T-helper 1 cell treated with Interleukin-12 subunit alpha and Interleukin-12 subunit beta and Interleukin-4 antibody, amounts not matched to agents 30 ng/mL and 1 ng/mL, for 36 hours (primary cell): ENCODE measurements at regions not wholly inside any gene's neighbourhood (a gene's known extent, or its start where the extent isn't known, plus 50 kb on each side); places are given as distances from the start of the nearest gene placed in this dataset.

ENCODE experiments used
- intact Hi-C: fragments of 100-400 bp; cut with micrococcal nuclease; formaldehyde crosslinking; loops from one replicate; pipeline ENCODE4 v1.15.1; 2024

GRCh38 chr7:46218461-46219200 is 297.6 kb upstream of the IGFBP3 start:
- intact Hi-C loops = no loop called here

GRCh38 chr7:46215987-46216567 is 295.0 kb upstream of the IGFBP3 start:
- intact Hi-C loops = no loop called here

- intact Hi-C loops = no loop called here
Observed at GRCh38 chr7:46214526-46214925, 293.5 kb upstream of the IGFBP3 start.

- intact Hi-C loops = no loop called here
Observed at GRCh38 chr7:46213154-46213537, 292.1 kb upstream of the IGFBP3 start.

GRCh38 chr7:46212425-46213153 is 291.5 kb upstream of the IGFBP3 start:
- intact Hi-C loops = no loop called here

GRCh38 chr7:46210467-46210866 is 289.4 kb upstream of the IGFBP3 start:
- intact Hi-C loops = no loop called here

- intact Hi-C loops = no loop called here
Observed at GRCh38 chr7:46209611-46210388, 288.7 kb upstream of the IGFBP3 start.

GRCh38 chr7:46208635-46209525 is 287.8 kb upstream of the IGFBP3 start:
- intact Hi-C loops = no loop called here

- intact Hi-C loops = no loop called here
Observed at GRCh38 chr7:46207931-46208634, 287.0 kb upstream of the IGFBP3 start.

GRCh38 chr7:46206476-46207060 is 285.5 kb upstream of the IGFBP3 start:
- intact Hi-C loops = no loop called here

- intact Hi-C loops = no loop called here
Observed at GRCh38 chr7:46205478-46205877, 284.4 kb upstream of the IGFBP3 start.

- intact Hi-C loops = no loop called here
Observed at GRCh38 chr7:46203926-46204325, 282.9 kb upstream of the IGFBP3 start.

- intact Hi-C loops = no loop called here
Observed at GRCh38 chr7:46202379-46202778, 281.3 kb upstream of the IGFBP3 start.

- intact Hi-C loops = no loop called here
Observed at GRCh38 chr7:46201961-46202360, 280.9 kb upstream of the IGFBP3 start.

GRCh38 chr7:46198701-46199100 is 277.6 kb upstream of the IGFBP3 start:
- intact Hi-C loops = no loop called here

GRCh38 chr7:46197785-46198540 is 276.9 kb upstream of the IGFBP3 start:
- intact Hi-C loops = no loop called here

- intact Hi-C loops = no loop called here
Observed at GRCh38 chr7:46195934-46196333, 274.9 kb upstream of the IGFBP3 start.

GRCh38 chr7:46192271-46192670 is 271.2 kb upstream of the IGFBP3 start:
- intact Hi-C loops = no loop called here

GRCh38 chr7:46191776-46192175 is 270.7 kb upstream of the IGFBP3 start:
- intact Hi-C loops = no loop called here
